ENCODE measurements at regions not wholly inside any gene's neighbourhood (a gene's known extent, or its start where the extent isn't known, plus 50 kb on each side); places are given as distances from the start of the nearest gene placed in this dataset.

DNA sequence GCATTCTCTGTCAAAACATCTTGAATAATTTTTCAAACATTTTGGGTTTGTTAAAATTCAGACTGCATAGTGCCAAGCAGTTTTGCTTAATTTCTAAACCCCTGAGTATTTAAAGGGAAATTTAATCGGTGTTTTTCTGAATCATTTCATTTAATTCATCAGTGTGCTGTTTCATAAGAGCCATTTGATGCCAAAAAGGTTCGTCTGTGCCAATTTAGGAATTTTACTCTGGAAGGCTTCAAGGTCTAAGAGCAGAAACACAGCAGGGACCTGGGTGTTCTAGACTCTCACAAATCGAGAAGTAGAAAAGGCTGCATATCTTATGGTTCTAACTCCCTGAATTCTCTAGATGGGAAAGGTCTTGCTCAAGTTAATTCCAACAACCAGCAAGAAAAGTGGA lies 311.9 kb upstream of the NT5C1B start:
- TF ChIP-seq POLR2A (IDR thresholded peaks at IDR 0.05): no peak
- TF ChIP-seq, protein P1, sequence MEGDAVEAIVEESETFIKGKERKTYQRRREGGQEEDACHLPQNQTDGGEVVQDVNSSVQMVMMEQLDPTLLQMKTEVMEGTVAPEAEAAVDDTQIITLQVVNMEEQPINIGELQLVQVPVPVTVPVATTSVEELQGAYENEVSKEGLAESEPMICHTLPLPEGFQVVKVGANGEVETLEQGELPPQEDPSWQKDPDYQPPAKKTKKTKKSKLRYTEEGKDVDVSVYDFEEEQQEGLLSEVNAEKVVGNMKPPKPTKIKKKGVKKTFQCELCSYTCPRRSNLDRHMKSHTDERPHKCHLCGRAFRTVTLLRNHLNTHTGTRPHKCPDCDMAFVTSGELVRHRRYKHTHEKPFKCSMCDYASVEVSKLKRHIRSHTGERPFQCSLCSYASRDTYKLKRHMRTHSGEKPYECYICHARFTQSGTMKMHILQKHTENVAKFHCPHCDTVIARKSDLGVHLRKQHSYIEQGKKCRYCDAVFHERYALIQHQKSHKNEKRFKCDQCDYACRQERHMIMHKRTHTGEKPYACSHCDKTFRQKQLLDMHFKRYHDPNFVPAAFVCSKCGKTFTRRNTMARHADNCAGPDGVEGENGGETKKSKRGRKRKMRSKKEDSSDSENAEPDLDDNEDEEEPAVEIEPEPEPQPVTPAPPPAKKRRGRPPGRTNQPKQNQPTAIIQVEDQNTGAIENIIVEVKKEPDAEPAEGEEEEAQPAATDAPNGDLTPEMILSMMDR (IDR thresholded peaks at IDR 0.05): no peak

All from thyroid gland (tissue), 4 donors.